Large intestine (tissue), 3 donors: ENCODE measurements at regions not wholly inside any gene's neighbourhood (a gene's known extent, or its start where the extent isn't known, plus 50 kb on each side); places are given as distances from the start of the nearest gene placed in this dataset.

Source experiments
- DNase-seq, 2 donors: peaks; one replicate each; pipeline versions ENCODE4 v3.0.0 to v3.0.0-alpha.2; 2013
- H3K27ac ChIP-seq: one replicate; pipeline ENCODE4 v1.5.1; 2013; ENCODE audit warnings: low read length
- H3K27me3 ChIP-seq: 2 replicates; pipeline ENCODE4 v1.6.1; 2013; ENCODE audit warnings: low read length; ENCODE audit not compliant: control insufficient read depth, insufficient read depth
- H3K36me3 ChIP-seq: 2 replicates; pipeline ENCODE4 v1.6.1; 2013; ENCODE audit warnings: low read length; ENCODE audit not compliant: control insufficient read depth, insufficient read depth
- H3K4me1 ChIP-seq: one replicate; pipeline ENCODE4 v1.6.1; 2013; ENCODE audit warnings: low read length; ENCODE audit not compliant: control insufficient read depth, insufficient read depth
- H3K4me3 ChIP-seq: one replicate; pipeline ENCODE4 v1.5.1; 2013; ENCODE audit warnings: low read length
- H3K9me3 ChIP-seq: one replicate; pipeline ENCODE4 v1.6.1; 2013; ENCODE audit warnings: mild to moderate bottlenecking, low read depth, low read length, moderate library complexity; ENCODE audit not compliant: control insufficient read depth
- WGBS: methylation state at CpG from one replicate; pipeline ENCODE4 v1.1.5; 2013; ENCODE audit warnings: low lambda C conversion rate; ENCODE audit not compliant: insufficient coverage; 5-methylcytosine and 5-hydroxymethylcytosine counted together

- Histone ChIP-seq H3K36me3 (no peaks in the 10 kb centered on the region), H3K27ac (no peak overlapping the region), H3K27me3 (no peaks in the 10 kb centered on the region), H3K4me1 (no peaks in the 10 kb centered on the region), H3K9me3 (no peaks in the 10 kb centered on the region), H3K4me3 (no peak overlapping the region)
- no peak for DNase-seq
- no CpG with 5 or more reads among the region's 2 CpGs for WGBS
These were observed 358.5 kb upstream of the PMFBP1 start for GRCh38 chr16:72530434-72530833.

GRCh38 chr16:72523087-72523486 lies 351.1 kb upstream of the PMFBP1 start:
- no peaks in the 10 kb centered on the region for H3K4me1 ChIP-seq
- H3K27me3 ChIP-seq, result no peaks in the 10 kb centered on the region
- DNase-seq, result no peak
- peaks cover 8% of the 10 kb centered on the region for H3K9me3 ChIP-seq
- H3K4me3 ChIP-seq, result no peak overlapping the region
- WGBS, result no CpG with 5 or more reads among the region's 3 CpGs
- no peak overlapping the region for H3K27ac ChIP-seq
- no peaks in the 10 kb centered on the region for H3K36me3 ChIP-seq

GRCh38 chr16:72517154-72517553 lies 345.2 kb upstream of the PMFBP1 start:
- 100% methylated on average over 1 of the region's 2 CpGs for WGBS

GRCh38 chr16:72511171-72511570 lies 339.2 kb upstream of the PMFBP1 start:
- no peak overlapping the region for H3K27ac ChIP-seq
- H3K27me3 ChIP-seq, result no peaks in the 10 kb centered on the region
- H3K9me3 ChIP-seq, result no peaks in the 10 kb centered on the region
- no peaks in the 10 kb centered on the region for H3K36me3 ChIP-seq
- H3K4me1 ChIP-seq, result no peaks in the 10 kb centered on the region
- WGBS, result 96% methylated on average over 3 of the region's 3 CpGs
- H3K4me3 ChIP-seq, result no peak overlapping the region
- DNase-seq, result no peak

More at GRCh38 chr16:72517154-72517553, 345.2 kb upstream of the PMFBP1 start:
- no peak overlapping the region for H3K27ac ChIP-seq
- peaks cover 8% of the 10 kb centered on the region for H3K9me3 ChIP-seq
- no peak overlapping the region for H3K4me3 ChIP-seq
- H3K36me3 ChIP-seq, result no peaks in the 10 kb centered on the region
- no peaks in the 10 kb centered on the region for H3K4me1 ChIP-seq
- H3K27me3 ChIP-seq, result no peaks in the 10 kb centered on the region
- no peak for DNase-seq

- no peak for DNase-seq
- no peaks in the 10 kb centered on the region for H3K4me1 ChIP-seq
- no peak overlapping the region for H3K27ac ChIP-seq
- H3K9me3 ChIP-seq, result no peaks in the 10 kb centered on the region
- no peaks in the 10 kb centered on the region for H3K36me3 ChIP-seq
- H3K27me3 ChIP-seq, result no peaks in the 10 kb centered on the region
- H3K4me3 ChIP-seq, result no peak overlapping the region
- no CpG with 5 or more reads among the region's 1 CpG for WGBS
These were observed 336.2 kb upstream of the PMFBP1 start for GRCh38 chr16:72508191-72508590.

GRCh38 chr16:72502594-72503005 lies 330.6 kb upstream of the PMFBP1 start:
- H3K27me3 ChIP-seq, result no peaks in the 10 kb centered on the region
- WGBS, result 60% methylated on average over 1 of the region's 1 CpG
- no peaks in the 10 kb centered on the region for H3K36me3 ChIP-seq
- DNase-seq, result no peak
- no peak overlapping the region for H3K27ac ChIP-seq
- H3K4me3 ChIP-seq, result no peak overlapping the region
- no peaks in the 10 kb centered on the region for H3K4me1 ChIP-seq
- no peaks in the 10 kb centered on the region for H3K9me3 ChIP-seq

GRCh38 chr16:72501739-72502593 lies 330.0 kb upstream of the PMFBP1 start:
- 100% methylated on average over 1 of the region's 3 CpGs for WGBS

GRCh38 chr16:72500545-72500944 lies 328.6 kb upstream of the PMFBP1 start:
- 80% methylated on average over 1 of the region's 5 CpGs for WGBS
- no peaks in the 10 kb centered on the region for H3K27me3 ChIP-seq
- no peak overlapping the region for H3K4me3 ChIP-seq
- no peak overlapping the region for H3K27ac ChIP-seq
- no peak for DNase-seq
- H3K36me3 ChIP-seq, result no peaks in the 10 kb centered on the region
- H3K9me3 ChIP-seq, result no peaks in the 10 kb centered on the region
- H3K4me1 ChIP-seq, result no peaks in the 10 kb centered on the region

More at GRCh38 chr16:72501739-72502593, 330.0 kb upstream of the PMFBP1 start:
- peak; percentile 52 to 53 for DNase-seq
- H3K27ac ChIP-seq, result no peak overlapping the region
- no peaks in the 10 kb centered on the region for H3K4me1 ChIP-seq
- no peaks in the 10 kb centered on the region for H3K27me3 ChIP-seq
- H3K9me3 ChIP-seq, result no peaks in the 10 kb centered on the region
- no peak overlapping the region for H3K4me3 ChIP-seq
- no peaks in the 10 kb centered on the region for H3K36me3 ChIP-seq

- no peaks in the 10 kb centered on the region for H3K4me1 ChIP-seq
- H3K27me3 ChIP-seq, result no peaks in the 10 kb centered on the region
- no peak overlapping the region for H3K4me3 ChIP-seq
- no peak overlapping the region for H3K27ac ChIP-seq
- H3K36me3 ChIP-seq, result no peaks in the 10 kb centered on the region
- H3K9me3 ChIP-seq, result no peaks in the 10 kb centered on the region
- 95% methylated on average over 2 of the region's 9 CpGs for WGBS
- DNase-seq, result no peak
These were observed 321.9 kb upstream of the PMFBP1 start for GRCh38 chr16:72493716-72494415.

- Histone ChIP-seq H3K27ac (no peak overlapping the region), H3K4me1 (no peaks in the 10 kb centered on the region), H3K36me3 (no peaks in the 10 kb centered on the region), H3K27me3 (no peaks in the 10 kb centered on the region), H3K4me3 (no peak overlapping the region), H3K9me3 (peaks cover 3% of the 10 kb centered on the region)
- 100% methylated on average over 1 of the region's 1 CpG for WGBS
- no peak for DNase-seq
These were observed 315.3 kb upstream of the PMFBP1 start for GRCh38 chr16:72487283-72487682.
